Spleen (tissue), 7 donors: ENCODE measurements at regions not wholly inside any gene's neighbourhood (a gene's known extent, or its start where the extent isn't known, plus 50 kb on each side); places are given as distances from the start of the nearest gene placed in this dataset.

ENCODE experiments used
- CTCF ChIP-seq, 11 experiments: fragments of 200-600 bp in 7 of 11; fragments of 450-650 bp in 4 of 11; sonication (generic) in 4 of 11; IDR thresholded peaks in 8 of 11; conservative IDR thresholded peaks in 3 of 11; 1 replicate in 7 of 11; 2 replicates in 4 of 11; pipeline versions ENCODE4 v1.4.0 to v1.8.0; 2016 to 2021; ENCODE audit warnings: antibody characterized with exemption in 11 of 11, inconsistent platforms in 4 of 11, mild to moderate bottlenecking in 1 of 11
- POLR2A ChIP-seq, 3 donors: fragments of 450-650 bp; IDR thresholded peaks; one replicate each; pipeline ENCODE4 v1.5.1; 2017; ENCODE audit warnings: antibody characterized with exemption in 3 of 3, mild to moderate bottlenecking in 1 of 3
- POLR2AphosphoS5 ChIP-seq, 3 donors: sonication (generic); formaldehyde crosslinking; IDR thresholded peaks; one replicate each; pipeline ENCODE4 v1.5.1; 2017; ENCODE audit warnings: antibody characterized with exemption in 3 of 3
- donor health status: DM: no; HTN: no; CAD: no; lungs with moderate emphysema.
- donor health status: DM: no; HTN: no; CAD: no.
- donor health status: DM: no; HTN: no; CAD: no.

- TF ChIP-seq CTCF (IDR thresholded peaks at IDR 0.05 in 8 of 11, conservative IDR thresholded peaks at IDR 0.05 in 3 of 11) (no peak), POLR2A (IDR thresholded peaks at IDR 0.05) (no peak), POLR2AphosphoS5 (IDR thresholded peaks at IDR 0.05) (no peak)
Measured at GRCh38 chr2:191489177-191489576, 188.8 kb upstream of the NABP1 start.
